Keratinocyte (primary cell): ENCODE measurements at regions not wholly inside any gene's neighbourhood (a gene's known extent, or its start where the extent isn't known, plus 50 kb on each side); places are given as distances from the start of the nearest gene placed in this dataset.

Source experiments
- DNase-seq: peaks from one replicate; pipeline ENCODE4 v3.0.0-alpha.2; 2011; ENCODE audit warnings: low read depth, missing footprints, low spot score
- FAIRE-seq: peaks from 2 replicates; lab custom pipeline; 2011; peaks lifted over from hg19 to GRCh38; lab: Jason Lieb, UNC
- H2AFZ ChIP-seq: 2 replicates; pipeline ENCODE4 v1.6.0; 2012; ENCODE audit warnings: low read length, control low read depth, inconsistent platforms; ENCODE audit not compliant: control insufficient read depth
- H3K27ac ChIP-seq: 2 replicates; pipeline ENCODE4 v1.5.1; 2011; ENCODE audit warnings: low read length; ENCODE audit not compliant: control insufficient read depth, insufficient read depth
- H3K27me3 ChIP-seq: 3 replicates; pipeline ENCODE4 v1.6.0; 2011; ENCODE audit warnings: low read length; ENCODE audit not compliant: control insufficient read depth, insufficient read depth; ENCODE audit errors: extremely low read depth
- H3K36me3 ChIP-seq, 2 experiments: 2 replicates in 1 of 2; 3 replicates in 1 of 2; pipeline ENCODE4 v1.5.1; 2011; ENCODE audit warnings: low read length in 2 of 2, mild to moderate bottlenecking in 1 of 2; ENCODE audit not compliant: control insufficient read depth in 2 of 2, insufficient read depth in 2 of 2; ENCODE audit errors: extremely low read depth in 1 of 2
- H3K4me1 ChIP-seq: 3 replicates; pipeline ENCODE4 v1.5.1; 2011; ENCODE audit warnings: low read length; ENCODE audit not compliant: control insufficient read depth, insufficient read depth; ENCODE audit errors: extremely low read depth
- H3K4me2 ChIP-seq: 3 replicates; pipeline ENCODE4 v1.6.0; 2011; ENCODE audit warnings: low read depth, low read length; ENCODE audit not compliant: control insufficient read depth, insufficient read depth; ENCODE audit errors: extremely low read depth
- H3K4me3 ChIP-seq, 3 experiments: fragments of 200-600 bp in 1 of 3; sonication (generic) in 1 of 3; 2 replicates in 2 of 3; 3 replicates in 1 of 3; pipeline ENCODE4 v1.5.1; 2011 to 2016; ENCODE audit warnings: low read length in 3 of 3, mild to moderate bottlenecking in 3 of 3, control low read depth in 2 of 3, inconsistent platforms in 1 of 3, low read depth in 1 of 3, mixed read lengths in 1 of 3, mixed run types in 1 of 3, moderate library complexity in 1 of 3; ENCODE audit not compliant: control insufficient read depth in 2 of 3, insufficient read depth in 2 of 3; ENCODE audit errors: extremely low read depth in 1 of 3
- H3K79me2 ChIP-seq: 2 replicates; pipeline ENCODE4 v1.6.0; 2012; ENCODE audit warnings: low read length; ENCODE audit not compliant: control insufficient read depth, insufficient read depth
- H3K9ac ChIP-seq: 3 replicates; pipeline ENCODE4 v1.6.0; 2011; ENCODE audit warnings: low read length; ENCODE audit not compliant: control insufficient read depth, insufficient read depth; ENCODE audit errors: extremely low read depth
- H3K9me1 ChIP-seq: 3 replicates; pipeline ENCODE4 v1.6.0; 2011; ENCODE audit warnings: low read length; ENCODE audit not compliant: control insufficient read depth, insufficient read depth; ENCODE audit errors: extremely low read depth
- H3K9me3 ChIP-seq: 2 replicates; pipeline ENCODE4 v1.5.1; 2012; ENCODE audit warnings: low read depth, low read length; ENCODE audit not compliant: control insufficient read depth
- H4K20me1 ChIP-seq: 3 replicates; pipeline ENCODE4 v1.6.0; 2011; ENCODE audit warnings: low read length; ENCODE audit not compliant: control insufficient read depth, insufficient read depth; ENCODE audit errors: extremely low read depth
- EZH2 ChIP-seq: IDR thresholded peaks from one replicate; pipeline ENCODE4 v1.6.1; 2012; ENCODE audit warnings: inconsistent platforms, mild to moderate bottlenecking, low read length, moderate library complexity
- dilution Hi-C: fragments of 300-500 bp; cut with MboI; formaldehyde crosslinking; loops from one replicate; pipeline ENCODE4 v1.7.0; 2020; ENCODE audit warnings: low sequenced_read_pairs; ENCODE audit not compliant: extremely low pct_ligation_motif_present
- TF ChIP-seq, protein P1 (sequence below), 3 experiments: IDR thresholded peaks in 1 of 3; conservative IDR thresholded peaks in 1 of 3; optimal IDR thresholded peaks in 1 of 3; 2 replicates in 2 of 3; 3 replicates in 1 of 3; pipeline versions ENCODE3 to v1.5.1; 2011; ENCODE audit warnings: low read length in 3 of 3, mild to moderate bottlenecking in 3 of 3, moderate library complexity in 2 of 3, control low read depth in 1 of 3, inconsistent platforms in 1 of 3; ENCODE audit not compliant: insufficient read depth in 2 of 3; ENCODE audit errors: extremely low read depth in 1 of 3

DNA sequence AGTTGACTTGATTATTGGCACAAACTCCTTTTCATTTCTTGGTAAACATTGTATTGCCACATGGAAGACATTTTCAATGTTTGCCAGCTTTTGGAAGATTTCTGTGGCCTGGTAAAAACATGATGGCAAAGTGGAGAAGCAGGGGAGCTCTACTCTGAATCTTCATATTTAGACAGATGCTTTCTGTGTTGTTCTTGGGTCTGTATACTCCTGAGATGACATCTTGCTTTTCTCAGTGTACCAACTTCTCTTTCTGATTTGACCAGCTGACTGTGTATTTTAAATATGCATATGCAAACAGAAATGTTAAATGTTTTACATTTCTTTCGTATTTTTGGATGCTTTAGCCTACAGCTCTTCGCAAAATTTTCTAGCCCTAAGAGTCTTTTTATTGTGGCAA is 366.2 kb upstream of the MON1B start:
- no peaks in the 10 kb centered on the region for H3K4me1 ChIP-seq
- H3K9me1 ChIP-seq: no peaks in the 10 kb centered on the region
- no peak overlapping the region for H3K4me3 ChIP-seq
- H2AFZ ChIP-seq: no peak overlapping the region
- no peaks in the 10 kb centered on the region for H3K27me3 ChIP-seq
- no peaks in the 10 kb centered on the region for H4K20me1 ChIP-seq
- TF ChIP-seq, protein P1, sequence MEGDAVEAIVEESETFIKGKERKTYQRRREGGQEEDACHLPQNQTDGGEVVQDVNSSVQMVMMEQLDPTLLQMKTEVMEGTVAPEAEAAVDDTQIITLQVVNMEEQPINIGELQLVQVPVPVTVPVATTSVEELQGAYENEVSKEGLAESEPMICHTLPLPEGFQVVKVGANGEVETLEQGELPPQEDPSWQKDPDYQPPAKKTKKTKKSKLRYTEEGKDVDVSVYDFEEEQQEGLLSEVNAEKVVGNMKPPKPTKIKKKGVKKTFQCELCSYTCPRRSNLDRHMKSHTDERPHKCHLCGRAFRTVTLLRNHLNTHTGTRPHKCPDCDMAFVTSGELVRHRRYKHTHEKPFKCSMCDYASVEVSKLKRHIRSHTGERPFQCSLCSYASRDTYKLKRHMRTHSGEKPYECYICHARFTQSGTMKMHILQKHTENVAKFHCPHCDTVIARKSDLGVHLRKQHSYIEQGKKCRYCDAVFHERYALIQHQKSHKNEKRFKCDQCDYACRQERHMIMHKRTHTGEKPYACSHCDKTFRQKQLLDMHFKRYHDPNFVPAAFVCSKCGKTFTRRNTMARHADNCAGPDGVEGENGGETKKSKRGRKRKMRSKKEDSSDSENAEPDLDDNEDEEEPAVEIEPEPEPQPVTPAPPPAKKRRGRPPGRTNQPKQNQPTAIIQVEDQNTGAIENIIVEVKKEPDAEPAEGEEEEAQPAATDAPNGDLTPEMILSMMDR (optimal IDR thresholded peaks at IDR 0.05 in 1 of 3, IDR thresholded peaks at IDR 0.05 in 1 of 3, conservative IDR thresholded peaks at IDR 0.05 in 1 of 3; ENCODE audit: extremely low read depth in 1 of 3, insufficient read depth in 2 of 3, low read length in 3 of 3): no peak
- TF ChIP-seq EZH2: no peak
- FAIRE-seq (no peak), DNase-seq (no peak)
- no peaks in the 10 kb centered on the region for H3K36me3 ChIP-seq
- no peak overlapping the region for H3K4me2 ChIP-seq
- no peak overlapping the region for H3K27ac ChIP-seq
- dilution Hi-C loops: no loop called here
- no peak overlapping the region for H3K9ac ChIP-seq
- no peaks in the 10 kb centered on the region for H3K9me3 ChIP-seq
- no peaks in the 10 kb centered on the region for H3K79me2 ChIP-seq

DNA sequence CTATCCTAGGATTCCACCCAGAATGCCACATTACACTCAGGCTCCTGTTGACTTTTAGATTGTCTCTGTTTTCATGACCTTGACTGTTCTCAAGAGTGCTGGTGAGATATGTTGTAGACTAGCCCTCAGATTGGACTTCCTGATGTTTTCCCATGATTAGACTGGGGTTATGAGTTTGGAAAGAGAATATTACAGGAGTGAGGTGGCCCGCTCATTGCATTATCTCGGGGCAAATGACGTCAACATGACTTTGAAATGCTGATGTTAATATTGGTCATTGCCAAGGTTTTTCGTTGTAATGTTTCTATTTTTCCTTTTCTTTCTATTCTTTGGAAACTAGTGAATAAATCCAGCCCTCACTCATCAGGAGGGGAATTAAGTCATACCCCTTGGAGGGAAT is 355.7 kb upstream of the MON1B start:
- DNase-seq: no peak
- Histone ChIP-seq H4K20me1 (no peaks in the 10 kb centered on the region), H3K4me2 (no peak overlapping the region), H3K27ac (no peak overlapping the region), H3K79me2 (no peaks in the 10 kb centered on the region), H2AFZ (no peak overlapping the region), H3K9ac (no peak overlapping the region), H3K9me1 (no peaks in the 10 kb centered on the region), H3K4me3 (no peak overlapping the region), H3K4me1 (no peaks in the 10 kb centered on the region), H3K9me3 (peaks cover 2% of the 10 kb centered on the region), H3K36me3 (no peaks in the 10 kb centered on the region), H3K27me3 (no peaks in the 10 kb centered on the region)
- TF ChIP-seq, protein P1 (optimal IDR thresholded peaks at IDR 0.05 in 1 of 3, IDR thresholded peaks at IDR 0.05 in 1 of 3, conservative IDR thresholded peaks at IDR 0.05 in 1 of 3; ENCODE audit: extremely low read depth in 1 of 3, insufficient read depth in 2 of 3, low read length in 3 of 3): no peak
- TF ChIP-seq EZH2: no peak
- dilution Hi-C loops: no loop called here
- no peak for FAIRE-seq
